HEK293T (cell line): ENCODE measurements at regions not wholly inside any gene's neighbourhood (a gene's known extent, or its start where the extent isn't known, plus 50 kb on each side); places are given as distances from the start of the nearest gene placed in this dataset.
"Not testable (repeated sequence)": the region's sequence is repeated elsewhere in the genome, so short reads cannot be mapped to it uniquely, and the experiment has no call there.

Experiments
- CTCF ChIA-PET: fragments of 350-600 bp; formaldehyde crosslinking; extraction: SDS; loops from one replicate; lab custom pipeline; 2021; ENCODE audit warnings: antibody characterized with exemption, inconsistent platforms; lab: Yijun Ruan, JAX
- POLR2A ChIA-PET: fragments of 350-600 bp; formaldehyde crosslinking; extraction: SDS; loops from one replicate; lab custom pipeline; 2020; ENCODE audit warnings: antibody characterized with exemption, inconsistent platforms; lab: Yijun Ruan, JAX
- DNase-seq: peaks from one replicate; pipeline ENCODE4 v3.0.0; 2012; ENCODE audit warnings: mixed read lengths; ENCODE audit errors: extremely low spot score
- ARNT ChIP-seq: fragments of 450-650 bp; IDR thresholded peaks from 2 replicates; pipeline ENCODE4 v1.6.1; 2017; ENCODE audit warnings: mild to moderate bottlenecking
- BHLHE40 ChIP-seq: fragments of 450-650 bp; IDR thresholded peaks from 2 replicates; pipeline ENCODE4 v1.6.1; 2016; ENCODE audit warnings: mild to moderate bottlenecking, moderate library complexity, borderline replicate concordance
- CTBP1 ChIP-seq: fragments of 450-650 bp; IDR thresholded peaks from 2 replicates; pipeline ENCODE4 v1.6.1; 2016; ENCODE audit warnings: borderline replicate concordance
- ELF4 ChIP-seq: fragments of 450-650 bp; IDR thresholded peaks from 2 replicates; pipeline ENCODE4 v1.6.1; 2017; ENCODE audit warnings: antibody characterized with exemption
- FOXA1 ChIP-seq: fragments of 450-650 bp; IDR thresholded peaks from 2 replicates; pipeline ENCODE4 v1.6.1; 2016; ENCODE audit warnings: mild to moderate bottlenecking
- FOXK2 ChIP-seq: fragments of 450-650 bp; IDR thresholded peaks from 2 replicates; pipeline ENCODE4 v1.6.1; 2016; ENCODE audit warnings: mild to moderate bottlenecking
- FOXM1 ChIP-seq: fragments of 450-650 bp; IDR thresholded peaks from 2 replicates; pipeline ENCODE4 v1.6.1; 2017; ENCODE audit warnings: mild to moderate bottlenecking, borderline replicate concordance
- HDGF ChIP-seq: fragments of 450-650 bp; IDR thresholded peaks from 2 replicates; pipeline ENCODE4 v1.6.1; 2017; ENCODE audit warnings: antibody characterized with exemption, borderline replicate concordance
- L3MBTL2 ChIP-seq: fragments of 450-650 bp; conservative IDR thresholded peaks from 2 replicates; pipeline ENCODE4 v1.6.1; 2016; ENCODE audit warnings: mild to moderate bottlenecking
- LEF1 ChIP-seq: fragments of 450-650 bp; IDR thresholded peaks from 2 replicates; pipeline ENCODE4 v1.6.1; 2017; ENCODE audit warnings: mild to moderate bottlenecking, borderline replicate concordance
- NFRKB ChIP-seq: fragments of 450-650 bp; IDR thresholded peaks from 2 replicates; pipeline ENCODE4 v1.6.1; 2016; ENCODE audit warnings: mild to moderate bottlenecking, moderate library complexity
- PKNOX1 ChIP-seq: fragments of 450-650 bp; IDR thresholded peaks from 2 replicates; pipeline ENCODE4 v1.6.1; 2016
- SP1 ChIP-seq: fragments of 450-650 bp; IDR thresholded peaks from 2 replicates; pipeline ENCODE4 v1.6.1; 2017
- SUZ12 ChIP-seq: fragments of 450-650 bp; IDR thresholded peaks from 2 replicates; pipeline ENCODE4 v1.6.1; 2016; ENCODE audit warnings: mild to moderate bottlenecking
- TARDBP ChIP-seq: fragments of 450-650 bp; IDR thresholded peaks from 2 replicates; pipeline ENCODE4 v1.6.1; 2016
- ZNF384 ChIP-seq: fragments of 450-650 bp; IDR thresholded peaks from 2 replicates; pipeline ENCODE4 v1.6.1; 2016

GRCh38 chr7:38331853-38332595, 58.6 kb upstream of the TARP start:
- DNase-seq, POLR2A ChIA-PET: not testable (repeated sequence)
- CTCF ChIA-PET = interaction anchor here (0.7 to 1.2 kb wide), 4 partner anchors 8 to 38 kb away, joined by 3 read pairs; no protein-coding TSS in a partner anchor

GRCh38 chr7:38330861-38331621, 57.6 kb upstream of the TARP start:
- ChIA-PET POLR2A (no interaction called here), CTCF (interaction anchor here (0.8 to 1.8 kb wide), 5 partner anchors 9 to 122 kb away, joined by 3 to 10 read pairs (median 3); no protein-coding TSS in a partner anchor)
- DNase-seq = peak; percentile 42
- TF ChIP-seq FOXM1 (no peak), TARDBP (no peak), LEF1 (no peak), SUZ12 (no peak), L3MBTL2 (no peak), BHLHE40 (no peak), FOXK2 (no peak), CTBP1 (no peak), NFRKB (no peak), FOXA1 (no peak), ELF4 (no peak), ZNF384 (no peak)

- ChIA-PET POLR2A (no interaction called here), CTCF (interaction anchor here (0.8 to 1.8 kb wide), 3 partner anchors 38 to 416 kb away, joined by 3 to 10 read pairs (median 4); no protein-coding TSS in a partner anchor)
- TF ChIP-seq ZNF384 (no peak), FOXA1 (no peak), ARNT (no peak), FOXM1 (no peak), ELF4 (no peak), FOXK2 (no peak)
- DNase-seq = no peak
Observed at GRCh38 chr7:38330039-38330438, 56.6 kb upstream of the TARP start.

- POLR2A ChIA-PET = no interaction called here
- CTCF ChIA-PET = interaction anchor here (0.8 to 1.1 kb wide), 2 partner anchors 39 to 416 kb away, joined by 3 to 4 read pairs; no protein-coding TSS in a partner anchor
- no peak for DNase-seq
- TF ChIP-seq L3MBTL2 (no peak), NFRKB (no peak), FOXK2 (no peak), CTBP1 (no peak), SP1 (no peak), SUZ12 (no peak)
Observed at GRCh38 chr7:38329340-38329739, 55.9 kb upstream of the TARP start.

- POLR2A ChIA-PET = no interaction called here
- TF ChIP-seq SUZ12 (no peak), HDGF (no peak), FOXA1 (no peak), FOXK2 (no peak), L3MBTL2 (no peak), FOXM1 (no peak), NFRKB (no peak), LEF1 (no peak), ELF4 (no peak), ARNT (no peak), CTBP1 (no peak), PKNOX1 (no peak), ZNF384 (no peak), SP1 (no peak), TARDBP (no peak), BHLHE40 (no peak)
- CTCF ChIA-PET = interaction anchor here (0.8 to 1.5 kb wide), 3 partner anchors 10 to 1135 kb away, joined by 3 to 4 read pairs (median 3); no protein-coding TSS in a partner anchor
- no peak for DNase-seq
Observed at GRCh38 chr7:38328814-38329213, 55.4 kb upstream of the TARP start.

GRCh38 chr7:38327637-38328036, 54.2 kb upstream of the TARP start:
- ChIA-PET POLR2A (no interaction called here), CTCF (interaction anchor here (0.8 to 2.3 kb wide), 4 partner anchors 8 to 132 kb away, joined by 3 to 7 read pairs (median 4); no protein-coding TSS in a partner anchor)
- TF ChIP-seq PKNOX1 (no peak), SUZ12 (no peak), SP1 (no peak), LEF1 (no peak), BHLHE40 (no peak), ELF4 (no peak), ZNF384 (no peak), FOXK2 (no peak), L3MBTL2 (no peak), TARDBP (no peak), NFRKB (no peak)
- no peak for DNase-seq
